CD14-positive monocyte (primary cell): ENCODE measurements at regions not wholly inside any gene's neighbourhood (a gene's known extent, or its start where the extent isn't known, plus 50 kb on each side); places are given as distances from the start of the nearest gene placed in this dataset.

ENCODE experiments used
- DNase-seq, 3 donors: peaks; one replicate each; pipeline ENCODE4 v3.0.0-alpha.2; 2011 to 2022
- H2AFZ ChIP-seq: 2 replicates; pipeline ENCODE4 v1.6.0; 2012; ENCODE audit warnings: mild to moderate bottlenecking, low read depth, low read length, inconsistent platforms; ENCODE audit not compliant: insufficient read depth, poor library complexity, severe bottlenecking
- H3K27ac ChIP-seq, 2 donors: 1 replicate in 1 of 2; 2 replicates in 1 of 2; pipeline ENCODE4 v1.5.1; 2012 to 2013; ENCODE audit warnings: low read length in 2 of 2, control low read depth in 1 of 2, inconsistent platforms in 1 of 2, low read depth in 1 of 2, mild to moderate bottlenecking in 1 of 2
- H3K27me3 ChIP-seq, 2 donors: one replicate each; pipeline versions ENCODE4 v1.6.0 to v1.6.1; 2011 to 2013; ENCODE audit warnings: low read length in 2 of 2; ENCODE audit not compliant: control insufficient read depth in 2 of 2, insufficient read depth in 2 of 2
- H3K36me3 ChIP-seq, 2 donors: replicated peaks in 1 of 2; 1 replicate in 1 of 2; 2 replicates in 1 of 2; pipeline versions ENCODE4 v1.5.1 to v1.6.1; 2012 to 2013; ENCODE audit warnings: low read length in 2 of 2, control low read depth in 1 of 2, inconsistent platforms in 1 of 2, mild to moderate bottlenecking in 1 of 2; ENCODE audit not compliant: insufficient read depth in 2 of 2, control insufficient read depth in 1 of 2
- H3K4me1 ChIP-seq, 2 donors: 1 replicate in 1 of 2; 2 replicates in 1 of 2; pipeline versions ENCODE4 v1.5.1 to v1.6.1; 2012 to 2013; ENCODE audit warnings: low read length in 2 of 2, control low read depth in 1 of 2, inconsistent platforms in 1 of 2, mild to moderate bottlenecking in 1 of 2, moderate library complexity in 1 of 2; ENCODE audit not compliant: insufficient read depth in 2 of 2, control insufficient read depth in 1 of 2
- H3K4me2 ChIP-seq: replicated peaks from 2 replicates; pipeline ENCODE3; 2012; ENCODE audit warnings: low read length, moderate library complexity, mild to moderate bottlenecking; ENCODE audit not compliant: poor library complexity, severe bottlenecking; ENCODE audit errors: extremely low read depth
- H3K4me3 ChIP-seq, 3 experiments: fragments of 200-600 bp in 1 of 3; sonication (generic) in 1 of 3; replicated peaks in 1 of 3; 1 replicate in 2 of 3; 2 replicates in 1 of 3; pipeline ENCODE4 v1.5.1; 2011 to 2013; ENCODE audit warnings: low read length in 3 of 3, mild to moderate bottlenecking in 3 of 3, control low read depth in 2 of 3, low read depth in 2 of 3, inconsistent platforms in 1 of 3, moderate library complexity in 1 of 3
- H3K79me2 ChIP-seq: 2 replicates; pipeline ENCODE4 v1.6.0; 2012; ENCODE audit warnings: mild to moderate bottlenecking, control low read depth, inconsistent platforms, low read length, moderate library complexity; ENCODE audit not compliant: insufficient read depth
- H3K9ac ChIP-seq: 2 replicates; pipeline ENCODE4 v1.6.0; 2017; ENCODE audit warnings: low read length, mild to moderate bottlenecking; ENCODE audit not compliant: insufficient read depth, poor library complexity, severe bottlenecking
- H3K9me3 ChIP-seq, 2 donors: replicated peaks in 1 of 2; 1 replicate in 1 of 2; 2 replicates in 1 of 2; pipeline versions ENCODE4 v1.5.1 to v1.6.1; 2012 to 2013; ENCODE audit warnings: low read length in 2 of 2, control low read depth in 1 of 2; ENCODE audit not compliant: control insufficient read depth in 1 of 2, insufficient read depth in 1 of 2
- H4K20me1 ChIP-seq: 2 replicates; pipeline ENCODE4 v1.6.0; 2012; ENCODE audit warnings: mild to moderate bottlenecking, low read length, control low read depth, moderate library complexity; ENCODE audit not compliant: insufficient read depth
- H3K27ac Mint-ChIP-seq, 7 donors: one replicate each; pipeline ENCODE4 v1.8.0; 2020; ENCODE audit warnings: mild to moderate bottlenecking in 7 of 7, mixed read lengths in 7 of 7, moderate library complexity in 6 of 7, inconsistent platforms in 2 of 7
- H3K27me3 Mint-ChIP-seq, 3 donors: one replicate each; pipeline ENCODE4 v1.8.0; 2021 to 2022; ENCODE audit warnings: low read depth in 3 of 3, mild to moderate bottlenecking in 3 of 3, mixed read lengths in 3 of 3, moderate library complexity in 3 of 3, inconsistent platforms in 1 of 3
- H3K36me3 Mint-ChIP-seq, 2 donors: one replicate each; pipeline ENCODE4 v1.8.0; 2020; ENCODE audit warnings: mixed read lengths in 2 of 2, inconsistent platforms in 1 of 2, mild to moderate bottlenecking in 1 of 2
- H3K4me1 Mint-ChIP-seq: one replicate; pipeline ENCODE4 v1.8.0; 2020; ENCODE audit warnings: mild to moderate bottlenecking, mixed read lengths
- H3K4me3 Mint-ChIP-seq, 2 donors: one replicate each; pipeline ENCODE4 v1.8.0; 2020; ENCODE audit warnings: mild to moderate bottlenecking in 2 of 2, mixed read lengths in 2 of 2, moderate library complexity in 1 of 2
- H3K9me3 Mint-ChIP-seq, 7 donors: one replicate each; pipeline ENCODE4 v1.8.0; 2020 to 2022; ENCODE audit warnings: mixed read lengths in 7 of 7, mild to moderate bottlenecking in 6 of 7, moderate library complexity in 6 of 7, inconsistent platforms in 2 of 7
- CTCF ChIP-seq: fragments of 200-600 bp; IDR thresholded peaks from one replicate; pipeline ENCODE4 v1.8.0; 2022; ENCODE audit warnings: antibody characterized with exemption, mild to moderate bottlenecking
- whole genome bisulfite sequencing: methylation state at CpG from one replicate; pipeline ENCODE4 v1.1.5; 2013; ENCODE audit warnings: missing lambda C conversion rate; ENCODE audit not compliant: insufficient coverage; 5-methylcytosine and 5-hydroxymethylcytosine counted together
- intact Hi-C, 2 donors: fragments of 100-400 bp; cut with micrococcal nuclease; formaldehyde crosslinking; loops; one replicate each; pipeline versions ENCODE4 v1.15.0 to v1.15.1; 2023

DNA sequence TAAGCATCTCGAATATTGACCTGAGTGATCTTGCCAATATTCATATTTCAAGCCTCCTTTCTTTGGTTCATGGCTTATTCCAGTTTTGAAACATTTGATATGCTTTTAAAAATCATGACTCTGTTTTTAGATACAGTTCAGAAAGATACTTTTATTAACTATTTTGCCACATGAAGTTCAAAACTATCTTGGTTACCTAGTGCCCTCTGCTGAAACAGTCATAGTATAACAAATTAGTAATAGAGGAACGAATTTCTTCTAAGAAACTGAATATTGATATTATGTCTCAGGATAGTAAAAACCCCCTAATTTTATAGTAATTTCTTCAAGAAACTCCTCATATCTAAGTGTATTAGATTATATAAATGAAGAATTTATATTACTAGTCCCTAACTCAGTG is 52.6 kb upstream of the RC3H1 start:
- TF ChIP-seq CTCF = peak; percentile 27
- Mint-ChIP-seq H3K4me3 (no peak overlapping the region), H3K36me3 (no peaks in the 10 kb centered on the region), H3K27ac (no peak overlapping the region), H3K27me3 (peaks cover 0 to 4% (median 0%) of the 10 kb centered on the region in 3 donors), H3K9me3 (peaks cover 0 to 2% (median 0%) of the 10 kb centered on the region in 7 donors), H3K4me1 (no peaks in the 10 kb centered on the region)
- no peaks in the 10 kb centered on the region for H3K27me3 ChIP-seq
- H3K36me3 ChIP-seq = no peaks in the 10 kb centered on the region
- no CpG with 5 or more reads among the region's 2 CpGs for WGBS
- no peak overlapping the region for H2AFZ ChIP-seq
- H3K9me3 ChIP-seq = no peaks in the 10 kb centered on the region
- no peak overlapping the region for H3K4me2 ChIP-seq
- intact Hi-C loops = no loop called here
- DNase-seq = peak in 1 of 3 donors; percentile 25
- H3K4me1 ChIP-seq = no peaks in the 10 kb centered on the region
- H3K79me2 ChIP-seq = no peaks in the 10 kb centered on the region
- H3K27ac ChIP-seq = no peak overlapping the region
- H3K4me3 ChIP-seq = no peak overlapping the region
- no peak overlapping the region for H3K9ac ChIP-seq
- H4K20me1 ChIP-seq = no peaks in the 10 kb centered on the region

- Mint-ChIP-seq H3K9me3 (peaks cover 0 to 2% (median 0%) of the 10 kb centered on the region in 7 donors), H3K4me1 (no peaks in the 10 kb centered on the region), H3K36me3 (no peaks in the 10 kb centered on the region), H3K4me3 (no peak overlapping the region), H3K27me3 (peaks cover 0 to 5% (median 0%) of the 10 kb centered on the region in 3 donors), H3K27ac (no peak overlapping the region)
- intact Hi-C loops = no loop called here
- Histone ChIP-seq H3K9ac (no peak overlapping the region), H3K4me3 (no peak overlapping the region), H3K4me2 (no peak overlapping the region), H3K36me3 (no peaks in the 10 kb centered on the region), H3K27me3 (no peaks in the 10 kb centered on the region), H3K4me1 (no peaks in the 10 kb centered on the region), H3K27ac (no peak overlapping the region), H3K79me2 (no peaks in the 10 kb centered on the region), H3K9me3 (no peaks in the 10 kb centered on the region), H4K20me1 (no peaks in the 10 kb centered on the region), H2AFZ (no peak overlapping the region)
- no peak for TF ChIP-seq CTCF
- DNase-seq = no peak
- 96% methylated on average over 2 of the region's 3 CpGs for WGBS
Observed at GRCh38 chr1:174072581-174072980, 50.4 kb upstream of the RC3H1 start.
